Stimulated activated CD4-positive, alpha-beta T cell treated with anti-CD3 and anti-CD28 coated beads, Interleukin-4, amount 100 ng/mL, for 1 hour (primary cell): ENCODE measurements at regions not wholly inside any gene's neighbourhood (a gene's known extent, or its start where the extent isn't known, plus 50 kb on each side); places are given as distances from the start of the nearest gene placed in this dataset.

ENCODE experiments used
- DNase-seq: peaks from one replicate; pipeline ENCODE4 v3.0.0-alpha.2; 2020

DNA sequence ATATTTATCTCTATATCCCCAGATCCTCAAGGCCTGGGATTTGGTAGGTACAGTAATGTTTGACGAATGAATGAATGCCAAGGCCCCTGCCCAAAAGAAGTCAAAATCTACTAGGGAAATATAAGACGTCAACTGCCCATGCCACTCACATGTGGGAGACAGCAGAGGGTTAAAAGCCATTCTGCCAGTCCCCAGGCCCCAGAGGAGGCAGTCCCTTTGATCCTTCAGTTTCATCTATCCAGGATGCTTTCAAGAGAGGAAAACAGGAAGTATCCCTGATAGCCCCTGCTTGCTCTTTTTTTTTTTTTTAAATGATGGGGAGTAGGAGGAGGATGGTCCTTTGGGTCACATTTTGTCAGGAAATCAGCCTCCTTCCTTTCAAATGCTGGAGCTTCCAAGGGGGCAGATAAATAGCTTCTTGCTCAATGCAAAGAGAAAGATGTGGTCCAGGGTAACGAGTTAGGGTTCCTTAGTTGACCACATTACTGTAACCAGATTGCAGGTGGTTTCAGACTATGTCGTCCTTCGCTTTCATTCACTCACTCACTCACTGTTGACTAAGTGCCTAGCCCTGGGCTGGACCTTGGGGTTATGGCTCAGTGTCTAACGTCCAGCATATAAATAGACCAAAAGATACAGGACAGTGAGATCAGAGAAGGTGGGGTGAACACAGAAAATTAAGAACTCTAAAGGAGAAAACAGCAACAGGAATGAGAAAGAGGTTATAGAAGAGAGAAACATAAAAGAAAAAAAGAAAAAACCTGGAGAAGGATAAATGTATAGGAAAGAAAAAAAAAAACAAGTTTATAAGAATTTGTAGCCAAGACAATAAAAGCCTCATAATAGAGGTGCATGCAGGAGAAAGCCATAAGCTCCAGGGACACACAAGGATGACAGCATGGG, 64.6 kb upstream of the PIM1 start:
- DNase-seq: no peak

DNA sequence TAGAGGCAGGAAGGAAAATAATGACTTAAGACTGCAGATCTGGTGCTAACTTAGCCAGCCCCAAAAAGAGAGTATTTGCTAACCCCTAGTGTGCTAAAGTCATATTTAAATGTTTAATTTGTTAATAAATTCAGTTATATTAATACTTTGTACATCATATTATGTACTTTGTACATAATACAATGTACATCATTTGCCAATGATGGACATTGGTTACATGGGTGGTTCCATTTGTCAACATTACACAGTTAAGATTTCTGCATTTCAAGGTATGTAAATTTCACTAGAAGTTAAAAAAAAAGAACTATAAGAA, 63.9 kb upstream of the PIM1 start:
- no peak for DNase-seq

DNA sequence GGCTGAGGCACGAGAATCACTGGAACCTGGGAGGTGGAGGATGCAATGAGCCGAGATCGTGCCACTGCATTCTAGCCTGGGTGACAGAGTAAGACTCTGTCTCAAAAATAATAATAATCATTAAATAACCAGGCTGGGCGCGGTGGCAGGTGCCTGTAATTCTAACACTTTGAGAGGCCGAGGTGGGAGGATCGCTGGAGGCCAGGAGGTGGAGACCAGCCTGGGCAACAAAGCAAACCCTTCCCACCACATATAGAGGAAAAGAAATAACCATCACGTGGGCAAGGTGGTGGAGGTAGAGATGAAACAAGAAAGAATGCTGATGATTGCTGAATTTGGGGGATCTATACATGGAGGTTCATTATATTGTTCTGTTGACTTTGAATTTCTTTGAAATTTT, 63.4 kb upstream of the PIM1 start:
- DNase-seq: no peak

DNA sequence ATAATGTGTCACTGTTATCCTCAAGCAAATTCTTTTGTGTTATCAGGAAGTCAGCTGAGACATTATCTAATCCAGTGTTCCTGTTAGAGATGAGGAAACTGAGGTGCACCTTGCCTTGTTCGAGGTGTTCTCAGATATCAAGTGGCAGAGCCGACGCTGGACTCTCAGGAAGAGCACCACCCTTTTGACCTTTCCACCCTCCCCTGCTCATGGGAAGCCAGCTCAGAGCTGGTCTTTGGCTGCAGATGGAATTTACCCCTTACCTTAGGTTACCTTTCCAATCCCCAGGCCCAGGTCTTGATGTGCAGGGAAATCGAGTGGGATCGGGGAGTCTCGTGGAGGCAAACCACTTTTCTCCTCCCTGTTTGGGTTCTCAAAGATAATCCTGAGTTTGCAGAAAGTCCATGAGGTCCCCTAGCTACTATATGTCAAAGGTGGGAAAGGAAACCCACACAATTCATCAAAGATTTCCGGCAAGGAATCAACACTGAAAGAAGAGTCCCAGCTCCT, 62.9 kb upstream of the PIM1 start:
- no peak for DNase-seq

DNA sequence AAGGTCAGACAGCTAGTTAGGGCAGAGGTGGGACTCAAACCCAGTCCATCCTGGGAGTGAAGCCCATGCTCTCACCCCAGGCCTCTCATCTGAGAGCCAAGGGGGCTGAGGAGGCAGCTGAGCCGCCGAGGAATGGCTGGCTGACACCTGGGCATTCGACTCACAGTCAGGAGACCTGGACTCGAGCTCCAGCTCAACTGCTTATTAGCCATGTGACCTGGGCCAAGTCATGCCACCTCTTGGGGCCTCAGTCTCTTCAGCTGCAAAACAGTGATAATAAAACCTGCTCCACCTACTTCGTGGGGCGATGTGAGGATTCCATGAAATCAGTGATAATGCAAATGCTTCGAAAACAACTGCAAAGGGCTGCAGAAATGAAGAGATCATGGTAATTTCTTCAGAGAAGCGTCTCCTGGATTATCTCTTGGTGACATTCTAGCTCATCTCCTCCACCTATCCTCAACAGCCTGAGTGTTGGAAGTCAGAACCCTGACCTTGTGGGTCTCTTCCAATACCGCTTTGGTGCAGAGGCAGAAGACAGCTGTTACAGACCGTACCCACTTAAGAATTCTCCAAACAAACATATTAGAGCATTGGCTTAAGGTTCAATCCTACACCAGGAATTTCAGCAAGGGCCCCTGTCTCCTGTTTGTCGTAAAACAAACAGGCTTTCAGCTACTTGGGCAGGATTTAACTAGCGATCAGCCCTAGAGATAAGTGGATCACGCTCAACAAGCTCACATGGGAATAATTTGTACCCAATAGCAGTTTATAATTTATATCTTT, 60.0 kb upstream of the PIM1 start:
- no peak for DNase-seq

DNA sequence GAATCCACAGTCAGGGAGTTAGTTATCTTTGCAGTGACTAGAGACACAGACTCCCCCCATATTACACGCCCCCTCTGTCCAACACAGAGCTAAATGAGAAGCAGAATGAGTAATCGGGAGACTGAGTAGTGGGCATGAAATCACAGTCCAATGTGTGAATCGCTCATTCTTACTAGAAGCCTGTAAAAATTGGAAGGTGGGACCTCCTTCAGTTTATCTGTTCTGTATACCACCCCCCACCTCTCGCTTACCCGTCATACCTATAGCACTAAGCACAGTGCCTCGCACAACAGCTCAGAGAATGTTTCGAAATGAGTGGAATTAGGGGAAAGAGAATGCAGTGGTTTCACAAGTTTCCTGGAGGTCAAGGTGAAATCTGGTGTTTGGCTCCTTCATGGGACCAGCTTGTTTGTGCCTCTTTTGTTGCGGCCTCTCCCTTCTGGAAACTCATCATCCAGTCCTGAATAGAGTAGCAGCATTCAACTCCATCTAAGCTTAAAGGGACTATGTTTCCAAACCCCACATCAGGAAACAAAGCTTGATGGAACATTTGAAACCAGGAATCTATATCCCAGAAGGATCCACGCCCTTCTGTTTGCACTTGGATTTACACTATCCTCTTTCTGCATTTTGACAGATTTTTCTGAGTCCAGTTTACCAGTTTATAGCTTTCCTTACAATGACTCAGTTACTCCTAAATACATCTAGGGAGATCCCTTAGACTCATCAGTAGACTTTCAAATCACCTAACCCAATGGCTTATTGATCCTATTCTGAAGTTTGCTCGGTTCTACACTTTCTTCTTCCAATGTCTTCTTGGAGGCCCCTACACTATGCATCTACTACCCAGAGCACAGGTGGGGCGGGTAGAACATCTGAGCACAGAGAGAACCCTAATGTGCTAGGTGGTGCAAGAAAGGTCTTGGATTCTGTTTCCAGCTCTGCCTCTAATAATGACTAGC, 59.2 kb upstream of the PIM1 start:
- DNase-seq: no peak

DNA sequence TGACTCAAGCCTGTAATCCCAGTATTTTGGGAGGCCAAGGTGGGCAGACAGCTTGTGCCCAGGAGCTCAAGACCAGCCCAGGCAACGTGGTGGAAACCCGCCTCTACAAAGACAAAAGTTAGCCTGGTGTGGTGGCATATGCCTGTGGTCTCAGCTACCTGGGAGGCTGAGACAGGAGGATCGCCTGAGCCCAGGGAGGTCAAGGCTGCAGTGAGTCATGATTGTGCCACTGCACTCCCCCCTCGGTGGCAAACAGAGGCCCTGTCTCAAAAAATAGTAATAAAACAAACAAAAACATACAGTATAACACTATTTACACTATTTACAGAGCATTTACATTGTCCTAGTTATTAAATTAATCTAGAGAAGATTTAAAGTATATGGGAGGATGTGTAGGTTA, 56.0 kb upstream of the PIM1 start:
- no peak for DNase-seq

DNA sequence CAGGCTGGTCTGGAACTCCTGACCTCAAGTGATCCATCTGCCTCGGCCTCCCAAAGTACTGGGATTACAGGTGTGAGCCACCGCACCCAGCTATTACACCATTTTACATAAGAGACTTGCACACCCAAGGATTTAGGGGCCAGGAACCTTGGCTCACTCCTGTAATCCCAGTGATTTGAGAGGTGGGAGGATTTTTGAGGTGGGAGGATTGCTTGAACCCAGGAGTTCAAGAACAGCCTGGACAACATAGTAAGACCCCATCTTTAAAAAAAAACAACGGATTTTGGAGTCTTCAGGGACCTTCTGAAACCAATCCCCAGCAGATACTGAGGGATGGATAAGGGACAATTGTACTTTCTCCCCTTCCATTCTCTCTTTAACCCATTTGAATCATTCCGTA, 55.3 kb upstream of the PIM1 start:
- no peak for DNase-seq

DNA sequence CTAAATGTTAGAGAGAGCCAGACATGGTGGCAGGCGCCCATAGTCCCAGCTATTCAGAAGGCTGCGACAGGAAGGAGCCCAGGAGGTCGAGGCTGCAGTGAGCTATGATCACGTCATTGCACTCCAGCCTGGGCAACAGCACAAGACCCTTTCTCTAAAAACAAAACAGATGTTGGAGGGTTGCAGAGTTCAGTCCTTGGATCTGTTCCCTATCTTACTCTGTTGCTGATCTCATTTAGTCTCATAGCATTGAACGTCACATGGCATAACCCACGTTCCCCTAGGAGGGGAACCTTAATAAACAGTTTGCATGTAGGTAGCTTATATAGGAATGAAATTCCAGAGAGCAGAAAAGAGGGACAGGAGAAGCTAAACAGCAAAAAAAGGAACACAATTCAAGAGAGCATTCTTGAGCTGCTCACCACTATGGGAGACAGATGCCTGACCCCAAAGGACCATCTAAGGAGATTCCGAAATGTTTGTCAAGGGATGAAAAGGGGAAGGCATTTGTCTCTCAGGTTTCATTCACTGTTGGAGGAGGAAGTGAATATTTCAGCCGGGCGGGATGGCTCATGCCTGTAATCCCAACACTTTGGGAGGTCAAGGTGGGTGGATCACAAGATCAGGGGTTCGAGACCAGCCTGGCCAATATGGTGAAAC, 54.6 kb upstream of the PIM1 start:
- DNase-seq: no peak

DNA sequence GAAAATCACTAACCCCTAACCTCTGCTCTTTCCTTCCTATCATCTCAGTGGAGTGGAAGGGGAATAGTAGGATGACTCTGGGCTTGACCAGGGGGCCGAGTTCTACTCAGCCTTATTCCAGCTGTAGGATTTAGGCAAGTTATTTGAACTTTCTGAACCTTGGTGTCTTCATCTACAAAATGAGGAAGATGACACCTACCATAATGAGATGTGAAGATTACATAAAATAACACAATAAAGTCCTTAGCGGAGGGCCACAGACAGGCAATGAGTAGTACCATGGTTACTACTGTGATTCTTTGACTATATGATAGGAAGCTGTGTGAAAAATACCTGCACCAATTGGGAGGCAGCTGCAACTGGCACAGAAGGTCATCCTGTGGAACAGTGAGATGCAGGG, 53.6 kb upstream of the PIM1 start:
- DNase-seq: no peak

DNA sequence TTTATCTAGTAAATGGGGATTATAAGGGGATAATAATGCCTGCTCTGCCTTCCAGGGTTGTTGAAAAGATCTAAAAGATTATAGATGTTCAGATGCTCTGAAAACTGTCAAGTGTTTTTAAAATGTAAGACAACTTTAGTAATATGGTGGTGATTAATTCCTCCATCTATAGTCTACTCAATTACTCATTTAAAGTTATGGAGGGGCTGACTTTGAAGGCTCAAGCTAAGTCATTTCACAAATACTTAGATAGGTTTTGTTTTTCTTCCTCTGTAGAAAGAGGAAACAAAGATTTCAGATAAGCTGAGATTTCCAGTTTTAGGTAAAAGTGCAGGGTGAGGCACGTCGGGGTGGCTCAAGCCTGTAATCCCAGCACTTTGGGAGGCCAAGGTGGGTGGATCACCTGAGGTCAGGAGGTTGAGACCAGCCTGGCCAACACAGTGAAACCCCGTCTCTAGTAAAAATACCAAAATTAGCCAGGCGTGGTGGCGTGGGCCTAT, 50.5 kb upstream of the PIM1 start:
- no peak for DNase-seq
